RWPE1 (cell line): ENCODE measurements at regions not wholly inside any gene's neighbourhood (a gene's known extent, or its start where the extent isn't known, plus 50 kb on each side); places are given as distances from the start of the nearest gene placed in this dataset.

Experiments
- CTCF ChIA-PET: fragments of 350-600 bp; sonication (Branson Sonifier 250); formaldehyde crosslinking; extraction: SDS; loops from one replicate; lab custom pipeline; 2021; lab: Yijun Ruan, JAX
- POLR2A ChIA-PET: fragments of 400-600 bp; formaldehyde crosslinking; extraction: SDS; loops from one replicate; lab custom pipeline; 2020; ENCODE audit warnings: antibody characterized with exemption; ENCODE audit not compliant: low non-redundant PET; lab: Yijun Ruan, JAX
- DNase-seq: peaks from one replicate; pipeline ENCODE4 v3.0.0; 2012; ENCODE audit warnings: low spot score
- H3K27ac ChIP-seq: fragments of 450-650 bp; 2 replicates; pipeline ENCODE4 v1.5.1; 2017
- TF ChIP-seq, protein P1 (sequence below): fragments of 450-650 bp; conservative IDR thresholded peaks from 2 replicates; pipeline ENCODE4 v1.5.1; 2017; ENCODE audit warnings: low read depth, mild to moderate bottlenecking

DNA sequence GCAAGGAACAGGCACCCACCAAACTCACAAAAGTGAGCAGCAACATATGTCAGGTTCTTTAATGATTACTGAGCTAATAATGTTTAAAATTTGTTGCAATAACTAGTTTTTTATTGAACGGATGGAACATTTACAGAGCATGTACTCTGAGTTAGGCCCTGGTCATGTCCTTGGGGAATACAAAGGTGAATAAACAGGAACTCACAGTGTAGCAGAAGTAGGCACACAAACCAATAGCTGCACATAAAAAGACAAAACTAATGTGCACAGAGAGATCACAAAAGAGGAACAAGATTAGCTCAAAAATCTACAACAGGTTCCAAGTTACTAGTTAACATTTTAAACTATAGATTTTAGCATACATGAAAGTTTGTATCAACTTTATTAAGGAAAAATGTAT is 505.3 kb upstream of the PPP2R3A start:
- TF ChIP-seq, protein P1, sequence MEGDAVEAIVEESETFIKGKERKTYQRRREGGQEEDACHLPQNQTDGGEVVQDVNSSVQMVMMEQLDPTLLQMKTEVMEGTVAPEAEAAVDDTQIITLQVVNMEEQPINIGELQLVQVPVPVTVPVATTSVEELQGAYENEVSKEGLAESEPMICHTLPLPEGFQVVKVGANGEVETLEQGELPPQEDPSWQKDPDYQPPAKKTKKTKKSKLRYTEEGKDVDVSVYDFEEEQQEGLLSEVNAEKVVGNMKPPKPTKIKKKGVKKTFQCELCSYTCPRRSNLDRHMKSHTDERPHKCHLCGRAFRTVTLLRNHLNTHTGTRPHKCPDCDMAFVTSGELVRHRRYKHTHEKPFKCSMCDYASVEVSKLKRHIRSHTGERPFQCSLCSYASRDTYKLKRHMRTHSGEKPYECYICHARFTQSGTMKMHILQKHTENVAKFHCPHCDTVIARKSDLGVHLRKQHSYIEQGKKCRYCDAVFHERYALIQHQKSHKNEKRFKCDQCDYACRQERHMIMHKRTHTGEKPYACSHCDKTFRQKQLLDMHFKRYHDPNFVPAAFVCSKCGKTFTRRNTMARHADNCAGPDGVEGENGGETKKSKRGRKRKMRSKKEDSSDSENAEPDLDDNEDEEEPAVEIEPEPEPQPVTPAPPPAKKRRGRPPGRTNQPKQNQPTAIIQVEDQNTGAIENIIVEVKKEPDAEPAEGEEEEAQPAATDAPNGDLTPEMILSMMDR: no peak
- no peak overlapping the region for H3K27ac ChIP-seq
- no peak for DNase-seq
- CTCF ChIA-PET: no interaction called here
- POLR2A ChIA-PET: no interaction called here

DNA sequence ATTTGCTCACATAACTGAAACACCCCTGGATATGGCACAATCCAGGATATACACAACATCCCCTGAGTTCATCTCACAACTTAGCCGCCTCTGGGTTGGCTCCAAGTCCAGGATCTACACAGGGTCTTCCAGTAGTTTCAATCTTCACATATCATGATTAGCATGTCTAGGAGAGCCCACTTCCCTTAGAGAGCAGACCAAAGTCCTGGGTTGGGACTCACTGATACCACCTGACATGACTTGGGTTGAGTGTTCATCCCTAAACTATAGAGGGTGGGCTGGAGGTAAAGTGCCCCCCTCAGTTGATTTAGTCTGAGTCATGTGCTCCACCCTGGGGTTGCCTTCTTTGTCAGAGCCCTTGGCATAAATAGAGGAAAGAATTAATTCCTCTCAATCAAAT is 493.6 kb upstream of the PPP2R3A start:
- POLR2A ChIA-PET: no interaction called here
- TF ChIP-seq, protein P1: no peak
- CTCF ChIA-PET: no interaction called here
- no peak for DNase-seq
- no peak overlapping the region for H3K27ac ChIP-seq

GRCh38 chr3:135473449-135473848 is 492.1 kb upstream of the PPP2R3A start:
- no peak overlapping the region for H3K27ac ChIP-seq
- ChIA-PET CTCF (interaction anchor here (0.7 kb wide), 1 partner anchor 30 kb away, joined by 4 read pairs; no protein-coding TSS in a partner anchor), POLR2A (no interaction called here)
- TF ChIP-seq, protein P1: no peak
- DNase-seq: no peak

- TF ChIP-seq, protein P1: no peak
- DNase-seq: no peak
- H3K27ac ChIP-seq: no peak overlapping the region
- CTCF ChIA-PET: no interaction called here
- POLR2A ChIA-PET: no interaction called here
Measured at GRCh38 chr3:135487261-135487660, 478.3 kb upstream of the PPP2R3A start.

DNA sequence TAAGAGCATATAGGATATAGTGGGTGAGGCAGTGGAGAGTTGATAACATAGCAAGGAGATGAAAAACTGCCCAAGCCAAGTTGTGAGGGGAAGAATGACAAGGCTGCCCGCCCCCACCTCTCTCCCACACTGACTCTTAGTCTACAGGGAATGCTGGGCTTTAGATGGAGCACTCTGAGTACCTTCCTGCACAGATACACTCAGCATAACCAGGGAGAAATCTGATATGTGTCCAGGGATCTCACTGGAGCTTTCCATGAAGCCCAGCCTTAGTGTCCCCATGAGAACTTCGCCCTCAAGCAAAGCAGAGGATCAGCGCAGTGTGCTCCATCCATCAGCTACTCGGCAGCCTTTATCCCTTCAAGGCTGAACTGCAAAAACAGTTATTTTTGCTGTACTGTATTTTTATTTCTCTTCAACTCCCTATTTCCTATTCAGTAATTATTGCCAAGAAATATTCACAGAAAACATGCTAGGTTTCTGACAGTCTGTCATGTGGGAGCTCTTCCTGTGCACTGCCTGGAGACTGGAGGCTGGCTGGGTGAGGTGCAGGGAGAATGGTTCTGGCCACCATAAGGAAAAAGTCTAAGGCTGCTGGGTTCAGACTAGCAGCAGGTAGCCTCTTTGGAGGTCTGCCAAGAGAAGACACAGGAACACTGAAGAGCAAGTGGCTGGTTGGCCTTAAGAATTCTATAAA is 475.2 kb upstream of the PPP2R3A start:
- H3K27ac ChIP-seq: no peak overlapping the region
- POLR2A ChIA-PET: no interaction called here
- CTCF ChIA-PET: no interaction called here
- TF ChIP-seq, protein P1: no peak
- no peak for DNase-seq

- ChIA-PET CTCF (interaction anchor here (0.6 kb wide), 1 partner anchor 697 kb away, joined by 3 read pairs; no protein-coding TSS in a partner anchor), POLR2A (no interaction called here)
- TF ChIP-seq, protein P1: no peak
- no peak overlapping the region for H3K27ac ChIP-seq
- no peak for DNase-seq
Measured at GRCh38 chr3:135491491-135492205, 473.9 kb upstream of the PPP2R3A start.
